BLaER1 treated with 17β-estradiol and CSF1 and Interleukin-3, amounts not matched to agents 10 nM and 100 nM (cell line): ENCODE measurements at regions not wholly inside any gene's neighbourhood (a gene's known extent, or its start where the extent isn't known, plus 50 kb on each side); places are given as distances from the start of the nearest gene placed in this dataset.

Experiments
- H3K27ac ChIP-seq, 11 experiments: shearing (Covaris generic); formaldehyde crosslinking; 2 replicates each; pipeline ENCODE4 v1.8.1; 2022
- H3K27me3 ChIP-seq, 11 experiments: shearing (Covaris generic); formaldehyde crosslinking; 2 replicates each; pipeline ENCODE4 v1.8.1; 2022
- H3K36me3 ChIP-seq, 11 experiments: shearing (Covaris generic); formaldehyde crosslinking; 2 replicates each; pipeline ENCODE4 v1.8.1; 2022
- H3K4me1 ChIP-seq, 10 experiments: shearing (Covaris generic); formaldehyde crosslinking; 2 replicates each; pipeline ENCODE4 v1.8.1; 2022
- H3K4me2 ChIP-seq, 11 experiments: shearing (Covaris generic); formaldehyde crosslinking; 2 replicates each; pipeline ENCODE4 v1.8.1; 2022
- H3K4me3 ChIP-seq, 10 experiments: shearing (Covaris generic); formaldehyde crosslinking; 2 replicates each; pipeline ENCODE4 v1.8.1; 2022
- H3K9ac ChIP-seq, 11 experiments: shearing (Covaris generic); formaldehyde crosslinking; 2 replicates each; pipeline ENCODE4 v1.8.1; 2022
- H3K9me3 ChIP-seq, 11 experiments: shearing (Covaris generic); formaldehyde crosslinking; replicated peaks in 1 of 11; 2 replicates each; pipeline ENCODE4 v1.8.1; 2022
- H4K20me1 ChIP-seq, 11 experiments: shearing (Covaris generic); formaldehyde crosslinking; 2 replicates each; pipeline ENCODE4 v1.8.1; 2022
- Cebpa-rat ChIP-seq, 11 experiments: shearing (Covaris generic); IDR thresholded peaks; 2 replicates each; pipeline ENCODE4 v1.8.1; 2022

DNA sequence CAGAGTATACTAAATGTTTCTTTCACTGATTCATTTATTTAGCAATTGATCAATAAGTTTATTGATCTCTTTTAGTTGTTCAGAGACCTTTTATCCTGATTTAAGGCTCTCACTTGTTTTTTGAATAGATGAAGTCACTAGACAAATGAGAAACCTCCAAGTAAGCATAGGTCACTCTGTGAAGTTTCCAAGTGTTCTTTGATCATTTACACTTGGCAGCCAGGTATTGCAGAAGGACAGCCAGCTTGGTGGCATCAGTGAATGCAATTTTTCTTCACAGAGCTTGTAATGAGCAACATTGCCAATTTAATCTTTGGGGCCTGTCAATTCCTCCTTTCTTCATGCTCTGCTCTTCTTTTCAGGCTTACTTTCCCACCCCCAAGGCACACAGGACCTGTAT, 413.0 kb downstream of the OMA1 start:
- Histone ChIP-seq H3K4me1 (peaks cover 0 to 10% (median 7%) of the 10 kb centered on the region in 10 experiments; a peak in 7 of 20 replicates), H3K9ac (no peak overlapping the region), H4K20me1 (no peaks in the 10 kb centered on the region), H3K9me3 (peaks cover 22 to 37% (median 29%) of the 10 kb centered on the region in 11 experiments), H3K4me3 (no peak overlapping the region), H3K4me2 (no peak overlapping the region), H3K27ac (no peak overlapping the region), H3K27me3 (no peaks in the 10 kb centered on the region), H3K36me3 (no peaks in the 10 kb centered on the region)
- TF ChIP-seq Cebpa-rat (IDR thresholded peaks at IDR 0.05) = no peak

GRCh38 chr1:58123051-58123450, 423.5 kb downstream of the OMA1 start:
- no peak for TF ChIP-seq Cebpa-rat (IDR thresholded peaks at IDR 0.05)
- H3K4me2 ChIP-seq = no peak overlapping the region
- H3K27me3 ChIP-seq = no peaks in the 10 kb centered on the region
- H3K9ac ChIP-seq = no peak overlapping the region
- H3K36me3 ChIP-seq = no peaks in the 10 kb centered on the region
- no peak overlapping the region for H3K4me3 ChIP-seq
- no peaks in the 10 kb centered on the region; a peak in 1 of 22 replicates for H3K9me3 ChIP-seq
- no peak overlapping the region for H3K27ac ChIP-seq
- H3K4me1 ChIP-seq = 0 out of 20 replicates have a peak, but pooled peaks cover 0 to 4% (median 0%) of the 10 kb centered on the region in 10 experiments
- no peaks in the 10 kb centered on the region for H4K20me1 ChIP-seq

DNA sequence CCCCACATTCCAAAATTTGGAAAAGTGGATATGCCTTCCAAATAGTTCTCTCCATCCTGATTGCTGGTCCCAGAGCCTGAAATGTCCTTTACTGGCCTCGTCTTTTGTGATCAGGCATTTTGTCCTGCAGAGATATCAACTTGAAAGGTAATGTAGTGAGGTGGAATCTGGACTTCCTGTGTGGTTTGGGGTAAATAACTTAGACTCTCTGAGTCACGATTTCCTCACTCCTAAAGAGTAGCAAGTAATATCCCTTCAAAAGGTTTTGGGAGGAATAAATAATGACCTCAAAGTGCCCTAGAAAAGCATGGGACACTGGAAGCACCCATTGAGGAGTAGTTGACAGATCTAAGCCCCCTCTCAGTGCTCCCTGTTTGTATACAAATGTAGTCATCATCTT, 426.6 kb downstream of the OMA1 start:
- Histone ChIP-seq H3K4me1 (0 out of 20 replicates have a peak, but pooled peaks cover 0 to 4% (median 0%) of the 10 kb centered on the region in 10 experiments), H3K4me3 (no peak overlapping the region), H3K4me2 (no peak overlapping the region), H3K36me3 (no peaks in the 10 kb centered on the region), H3K27me3 (no peaks in the 10 kb centered on the region), H3K9me3 (peaks cover 0 to 12% (median 7%) of the 10 kb centered on the region in 11 experiments; a peak in 11 of 22 replicates), H3K27ac (no peak overlapping the region), H4K20me1 (no peaks in the 10 kb centered on the region), H3K9ac (no peak overlapping the region)
- no peak for TF ChIP-seq Cebpa-rat (IDR thresholded peaks at IDR 0.05)

GRCh38 chr1:58116284-58116683, 430.2 kb downstream of the OMA1 start:
- no peaks in the 10 kb centered on the region for H4K20me1 ChIP-seq
- no peak overlapping the region for H3K9ac ChIP-seq
- 0 out of 20 replicates have a peak, but pooled peaks cover 0 to 4% (median 0%) of the 10 kb centered on the region in 10 experiments for H3K4me1 ChIP-seq
- no peaks in the 10 kb centered on the region for H3K27me3 ChIP-seq
- peaks cover 7 to 20% (median 14%) of the 10 kb centered on the region in 11 experiments; a peak in 18 of 22 replicates for H3K9me3 ChIP-seq
- H3K4me3 ChIP-seq = no peak overlapping the region
- no peak overlapping the region for H3K27ac ChIP-seq
- no peak overlapping the region for H3K4me2 ChIP-seq
- no peak for TF ChIP-seq Cebpa-rat (IDR thresholded peaks at IDR 0.05)
- no peaks in the 10 kb centered on the region for H3K36me3 ChIP-seq

DNA sequence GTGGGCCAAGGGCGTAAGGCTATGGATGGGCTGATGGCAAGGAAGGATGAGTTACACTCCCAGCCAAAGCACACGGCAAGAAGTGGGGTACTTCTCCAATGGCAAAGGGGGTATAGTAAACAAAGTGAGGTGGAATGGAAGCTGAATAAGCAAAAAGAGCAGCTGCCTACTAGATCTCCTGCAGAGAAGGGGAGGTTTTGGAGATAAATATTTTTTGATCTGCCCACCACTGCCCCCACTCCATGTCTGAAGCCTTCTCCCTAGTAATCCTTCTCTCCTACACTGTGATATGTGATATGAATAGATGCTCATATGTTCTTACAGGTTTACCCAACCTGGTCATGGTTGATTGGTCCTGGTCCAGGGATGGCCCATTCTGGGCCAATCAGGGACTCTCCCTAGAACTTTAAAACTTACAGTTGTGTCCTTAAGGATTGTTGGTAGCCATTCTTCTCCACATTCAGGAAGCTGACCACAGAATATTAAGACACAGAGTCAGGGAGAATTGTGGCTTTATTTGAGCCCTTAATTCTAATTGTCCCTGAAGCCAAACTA, 436.8 kb downstream of the OMA1 start:
- no peaks in the 10 kb centered on the region for H3K4me1 ChIP-seq
- no peak overlapping the region for H3K27ac ChIP-seq
- H3K9ac ChIP-seq = no peak overlapping the region
- no peaks in the 10 kb centered on the region for H3K27me3 ChIP-seq
- H4K20me1 ChIP-seq = no peaks in the 10 kb centered on the region
- H3K9me3 ChIP-seq = peaks cover 0 to 8% (median 7%) of the 10 kb centered on the region in 11 experiments; a peak in 12 of 22 replicates
- no peaks in the 10 kb centered on the region for H3K36me3 ChIP-seq
- TF ChIP-seq Cebpa-rat (IDR thresholded peaks at IDR 0.05) = no peak
- H3K4me2 ChIP-seq = no peak overlapping the region
- H3K4me3 ChIP-seq = no peak overlapping the region

DNA sequence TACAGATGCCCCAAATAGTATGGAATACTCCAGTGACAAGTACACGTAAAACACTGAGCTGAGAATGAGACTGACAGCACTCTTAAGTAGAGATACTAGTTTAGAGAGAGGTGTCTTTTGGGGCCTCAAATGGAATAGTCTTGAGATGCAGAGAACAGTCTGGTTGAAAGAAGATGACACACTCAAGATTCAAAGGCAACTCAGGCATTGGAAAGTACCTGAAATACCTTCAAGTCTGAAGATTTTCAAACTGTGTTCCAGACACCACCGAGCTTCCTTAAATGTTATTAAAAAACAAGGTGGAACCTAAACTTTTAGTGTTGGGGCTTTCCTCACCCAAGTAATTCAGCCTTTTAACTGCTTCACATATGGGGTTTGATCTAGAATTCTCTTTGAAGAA, 437.7 kb downstream of the OMA1 start:
- Histone ChIP-seq H3K9ac (no peak overlapping the region), H3K4me2 (no peak overlapping the region), H3K27me3 (no peaks in the 10 kb centered on the region), H3K27ac (no peak overlapping the region), H3K36me3 (no peaks in the 10 kb centered on the region), H3K4me3 (no peak overlapping the region), H4K20me1 (no peaks in the 10 kb centered on the region), H3K4me1 (no peaks in the 10 kb centered on the region), H3K9me3 (no peaks in the 10 kb centered on the region)
- TF ChIP-seq Cebpa-rat (IDR thresholded peaks at IDR 0.05) = no peak

- H3K9ac ChIP-seq = no peak overlapping the region
- H3K4me2 ChIP-seq = no peak overlapping the region
- H3K4me1 ChIP-seq = no peaks in the 10 kb centered on the region
- no peaks in the 10 kb centered on the region for H3K9me3 ChIP-seq
- H3K27me3 ChIP-seq = no peaks in the 10 kb centered on the region
- no peak overlapping the region for H3K27ac ChIP-seq
- no peaks in the 10 kb centered on the region for H3K36me3 ChIP-seq
- no peaks in the 10 kb centered on the region for H4K20me1 ChIP-seq
- no peak for TF ChIP-seq Cebpa-rat (IDR thresholded peaks at IDR 0.05)
- H3K4me3 ChIP-seq = no peak overlapping the region
These were observed 438.6 kb downstream of the OMA1 start for GRCh38 chr1:58107943-58108342.

GRCh38 chr1:58104960-58105359, 441.6 kb downstream of the OMA1 start:
- Histone ChIP-seq H3K4me1 (no peaks in the 10 kb centered on the region), H3K9ac (no peak overlapping the region), H3K9me3 (no peaks in the 10 kb centered on the region), H4K20me1 (no peaks in the 10 kb centered on the region), H3K4me3 (no peak overlapping the region), H3K27ac (no peak overlapping the region), H3K27me3 (no peaks in the 10 kb centered on the region), H3K36me3 (no peaks in the 10 kb centered on the region), H3K4me2 (no peak overlapping the region)
- no peak for TF ChIP-seq Cebpa-rat (IDR thresholded peaks at IDR 0.05)

GRCh38 chr1:58096714-58097113, 449.8 kb downstream of the OMA1 start:
- TF ChIP-seq Cebpa-rat (IDR thresholded peaks at IDR 0.05) = no peak
- H3K4me2 ChIP-seq = no peak overlapping the region
- no peaks in the 10 kb centered on the region; a peak in 1 of 20 replicates for H3K4me1 ChIP-seq
- no peaks in the 10 kb centered on the region; a peak in 1 of 22 replicates for H3K9me3 ChIP-seq
- no peak overlapping the region for H3K4me3 ChIP-seq
- H3K9ac ChIP-seq = no peak overlapping the region
- no peak overlapping the region for H3K27ac ChIP-seq
- no peaks in the 10 kb centered on the region for H3K27me3 ChIP-seq
- H4K20me1 ChIP-seq = no peaks in the 10 kb centered on the region; a peak in 1 of 22 replicates
- no peaks in the 10 kb centered on the region for H3K36me3 ChIP-seq

DNA sequence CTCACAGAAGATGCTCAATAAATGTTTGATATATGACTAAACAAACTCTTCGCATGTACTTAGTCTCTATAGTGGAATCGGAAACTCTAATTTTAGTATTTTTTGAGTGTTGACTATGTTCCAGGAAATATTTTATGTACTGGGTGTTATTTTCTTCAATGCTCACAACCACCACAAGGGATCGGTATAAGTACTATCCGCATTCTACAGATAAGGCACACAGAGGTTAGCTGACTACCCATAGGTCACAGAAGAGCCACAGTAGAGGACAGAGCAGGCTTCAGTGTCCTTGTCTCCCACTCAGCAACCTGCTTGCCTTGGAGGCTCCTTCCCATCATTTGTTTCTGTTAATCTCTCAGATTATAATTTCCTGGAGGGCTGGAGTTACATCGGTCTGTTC, 451.3 kb downstream of the OMA1 start:
- no peaks in the 10 kb centered on the region for H3K36me3 ChIP-seq
- H3K4me2 ChIP-seq = no peak overlapping the region
- H3K27ac ChIP-seq = no peak overlapping the region
- H4K20me1 ChIP-seq = no peaks in the 10 kb centered on the region; a peak in 1 of 22 replicates
- H3K4me3 ChIP-seq = no peak overlapping the region
- no peak for TF ChIP-seq Cebpa-rat (IDR thresholded peaks at IDR 0.05)
- no peak overlapping the region for H3K9ac ChIP-seq
- no peaks in the 10 kb centered on the region; a peak in 1 of 20 replicates for H3K4me1 ChIP-seq
- no peaks in the 10 kb centered on the region; a peak in 1 of 22 replicates for H3K9me3 ChIP-seq
- H3K27me3 ChIP-seq = no peaks in the 10 kb centered on the region
